IMR-90 (cell line): ENCODE measurements at regions not wholly inside any gene's neighbourhood (a gene's known extent, or its start where the extent isn't known, plus 50 kb on each side); places are given as distances from the start of the nearest gene placed in this dataset.
"Not testable (repeated sequence)": the region's sequence is repeated elsewhere in the genome, so short reads cannot be mapped to it uniquely, and the experiment has no call there.

Experiments used
- ATAC-seq: fragments of 200-7000 bp; cut with Tn5 transposase; 2 replicates; pipeline ENCODE4 v1.9.1; 2020; ENCODE audit warnings: low read depth, mild to moderate bottlenecking, moderate library complexity
- BruUV-seq: library from RNA; stranded (reverse); fragments of 400-500 nt; replicated peaks from 2 replicates; lab custom pipeline; 2021; lab: Mats Ljungman, UMichigan
- CTCF ChIA-PET: fragments of 300-600 bp; formaldehyde crosslinking; extraction: SDS; loops from one replicate; lab custom pipeline; 2021; ENCODE audit warnings: antibody characterized with exemption; lab: Yijun Ruan, JAX
- POLR2A ChIA-PET: fragments of 300-600 bp; sonication (Branson Sonifier 250); formaldehyde crosslinking; loops from one replicate; lab custom pipeline; 2022; ENCODE audit warnings: antibody characterized with exemption; ENCODE audit not compliant: unreplicated experiment; lab: Charles Lee
- DNase-seq: peaks from one replicate; pipeline ENCODE4 v3.0.0; 2013
- H2AFZ ChIP-seq: replicated peaks from 2 replicates; pipeline ENCODE3; 2013; ENCODE audit warnings: low read length, mild to moderate bottlenecking; ENCODE audit not compliant: poor library complexity
- H2AK5ac ChIP-seq: 2 replicates; pipeline ENCODE4 v1.6.1; 2013; ENCODE audit warnings: low read depth, low read length, inconsistent platforms
- H2AK9ac ChIP-seq: replicated peaks from 2 replicates; pipeline ENCODE3; 2013; ENCODE audit warnings: mild to moderate bottlenecking, low read depth, low read length, moderate library complexity; ENCODE audit not compliant: poor library complexity
- H2BK120ac ChIP-seq: 2 replicates; pipeline ENCODE4 v1.6.1; 2013; ENCODE audit warnings: low read depth, low read length, inconsistent platforms
- H2BK15ac ChIP-seq: 3 replicates; pipeline ENCODE4 v1.6.1; 2013; ENCODE audit warnings: low read depth, low read length, inconsistent platforms
- H2BK20ac ChIP-seq: 2 replicates; pipeline ENCODE4 v1.6.1; 2013; ENCODE audit warnings: low read depth, mild to moderate bottlenecking, inconsistent platforms, low read length, moderate library complexity
- H2BK5ac ChIP-seq: 2 replicates; pipeline ENCODE4 v1.6.1; 2013; ENCODE audit warnings: mild to moderate bottlenecking, low read depth, low read length, inconsistent platforms; ENCODE audit not compliant: poor library complexity, severe bottlenecking
- H3K14ac ChIP-seq: replicated peaks from 2 replicates; pipeline ENCODE4 v1.6.1; 2013; ENCODE audit warnings: low read depth, low read length, inconsistent platforms
- H3K18ac ChIP-seq: 2 replicates; pipeline ENCODE4 v1.6.1; 2013; ENCODE audit warnings: low read depth, low read length, control low read depth
- H3K23ac ChIP-seq: 2 replicates; pipeline ENCODE4 v1.6.1; 2013; ENCODE audit warnings: low read depth, low read length, inconsistent platforms
- H3K27ac ChIP-seq: 2 replicates; pipeline ENCODE4 v1.5.1; 2013; ENCODE audit warnings: mild to moderate bottlenecking, control low read depth, low read length; ENCODE audit not compliant: insufficient read depth
- H3K27me3 ChIP-seq: 2 replicates; pipeline ENCODE4 v1.6.1; 2013; ENCODE audit warnings: low read length; ENCODE audit not compliant: control insufficient read depth, insufficient read depth
- H3K36me3 ChIP-seq: 2 replicates; pipeline ENCODE4 v1.6.1; 2013; ENCODE audit warnings: low read length, mixed read lengths; ENCODE audit not compliant: control insufficient read depth, insufficient read depth
- H3K4ac ChIP-seq: 2 replicates; pipeline ENCODE4 v1.6.1; 2013; ENCODE audit warnings: low read depth, low read length, inconsistent platforms
- H3K4me1 ChIP-seq: 2 replicates; pipeline ENCODE4 v1.6.1; 2013; ENCODE audit warnings: low read length, mixed read lengths; ENCODE audit not compliant: control insufficient read depth, insufficient read depth
- H3K4me2 ChIP-seq: 2 replicates; pipeline ENCODE4 v1.6.1; 2013; ENCODE audit warnings: low read depth, mild to moderate bottlenecking, control low read depth, low read length, moderate library complexity
- H3K4me3 ChIP-seq: 2 replicates; pipeline ENCODE4 v1.5.1; 2013; ENCODE audit warnings: low read depth, mild to moderate bottlenecking, control low read depth, low read length, moderate library complexity; ENCODE audit not compliant: insufficient read depth
- H3K56ac ChIP-seq: 2 replicates; pipeline ENCODE4 v1.6.1; 2013; ENCODE audit warnings: low read length, inconsistent platforms; ENCODE audit not compliant: insufficient read depth; ENCODE audit errors: extremely low read depth
- H3K79me1 ChIP-seq, 2 experiments: 2 replicates each; pipeline ENCODE4 v1.6.1; 2013; ENCODE audit warnings: low read length in 2 of 2, inconsistent platforms in 1 of 2, low read depth in 1 of 2
- H3K9ac ChIP-seq: 2 replicates; pipeline ENCODE4 v1.6.1; 2013; ENCODE audit warnings: low read depth, low read length, control low read depth
- H3K9me1 ChIP-seq: 2 replicates; pipeline ENCODE4 v1.6.1; 2013; ENCODE audit warnings: low read length, inconsistent platforms; ENCODE audit not compliant: insufficient read depth
- H3K9me3 ChIP-seq: 2 replicates; pipeline ENCODE4 v1.6.1; 2013; ENCODE audit warnings: low read length; ENCODE audit not compliant: control insufficient read depth, insufficient read depth
- H4K20me1 ChIP-seq: 2 replicates; pipeline ENCODE4 v1.6.1; 2013; ENCODE audit warnings: low read length, inconsistent platforms; ENCODE audit not compliant: insufficient read depth
- H4K5ac ChIP-seq: 2 replicates; pipeline ENCODE4 v1.6.1; 2013; ENCODE audit warnings: mild to moderate bottlenecking, low read depth, low read length, control low read depth
- H4K8ac ChIP-seq, 2 experiments: 2 replicates each; pipeline ENCODE4 v1.6.1; 2013; ENCODE audit warnings: low read depth in 2 of 2, low read length in 2 of 2, control low read depth in 1 of 2, inconsistent platforms in 1 of 2
- H4K91ac ChIP-seq: 2 replicates; pipeline ENCODE4 v1.6.1; 2013; ENCODE audit warnings: low read depth, low read length, inconsistent platforms; ENCODE audit not compliant: insufficient read depth
- CHD1 ChIP-seq: IDR thresholded peaks from 2 replicates; pipeline ENCODE4 v1.6.1; 2012; ENCODE audit warnings: low read depth, low read length, improper control_type of control experiment
- MAFK ChIP-seq: IDR thresholded peaks from 2 replicates; pipeline ENCODE4 v1.6.1; 2012; ENCODE audit warnings: low read depth, low read length, improper control_type of control experiment
- NFE2L2 ChIP-seq: fragments of 150-350 bp; IDR thresholded peaks from 2 replicates; pipeline ENCODE4 v1.6.1; 2016; ENCODE audit warnings: low read depth, mild to moderate bottlenecking, low read length
- POLR2A ChIP-seq: IDR thresholded peaks from 2 replicates; pipeline ENCODE4 v1.6.1; 2012; ENCODE audit warnings: mild to moderate bottlenecking, low read depth, low read length
- RFX5 ChIP-seq: IDR thresholded peaks from 2 replicates; pipeline ENCODE4 v1.8.0; 2012; ENCODE audit warnings: low read depth, mild to moderate bottlenecking, low read length, moderate library complexity
- SMC3 ChIP-seq: fragments of 150-350 bp; IDR thresholded peaks from 2 replicates; pipeline ENCODE4 v1.6.1; 2016; ENCODE audit warnings: low read depth, mild to moderate bottlenecking, antibody characterized with exemption, low read length, moderate library complexity
- WGBS, 2 experiments: methylation state at CpG; one replicate each; pipeline versions ENCODE4 v1.1.5 to v1.1.7; 2013; ENCODE audit warnings: missing lambda C conversion rate in 2 of 2; ENCODE audit not compliant: insufficient read length in 1 of 2; ENCODE audit errors: extremely low coverage in 2 of 2; 5-methylcytosine and 5-hydroxymethylcytosine counted together
- dilution Hi-C: fragments of 300-500 bp; cut with HindIII; formaldehyde crosslinking; loops from one replicate; pipeline ENCODE4 v1.14.3; 2018; ENCODE audit warnings: low sequenced_read_pairs; ENCODE audit not compliant: unreplicated experiment
- in situ Hi-C: fragments of 300-500 bp; cut with MboI; formaldehyde crosslinking; loops from 3 replicates; pipeline ENCODE4 v1.14.3; 2019; ENCODE audit warnings: low sequenced_read_pairs, inconsistent platforms, mixed read lengths
- intact Hi-C: fragments of 100-400 bp; cut with micrococcal nuclease; formaldehyde crosslinking; loops from 2 replicates; pipeline ENCODE4 v1.10.0; 2022
- TF ChIP-seq, protein P1 (sequence below): conservative IDR thresholded peaks from 2 replicates; pipeline ENCODE4 v1.5.1; 2012; ENCODE audit warnings: mild to moderate bottlenecking, low read depth, low read length, improper control_type of control experiment
- TF ChIP-seq, protein P2 (sequence below): fragments of 150-350 bp; IDR thresholded peaks from 2 replicates; pipeline ENCODE4 v1.6.1; 2017; ENCODE audit warnings: mild to moderate bottlenecking, antibody characterized with exemption, low read length, low read depth

DNA sequence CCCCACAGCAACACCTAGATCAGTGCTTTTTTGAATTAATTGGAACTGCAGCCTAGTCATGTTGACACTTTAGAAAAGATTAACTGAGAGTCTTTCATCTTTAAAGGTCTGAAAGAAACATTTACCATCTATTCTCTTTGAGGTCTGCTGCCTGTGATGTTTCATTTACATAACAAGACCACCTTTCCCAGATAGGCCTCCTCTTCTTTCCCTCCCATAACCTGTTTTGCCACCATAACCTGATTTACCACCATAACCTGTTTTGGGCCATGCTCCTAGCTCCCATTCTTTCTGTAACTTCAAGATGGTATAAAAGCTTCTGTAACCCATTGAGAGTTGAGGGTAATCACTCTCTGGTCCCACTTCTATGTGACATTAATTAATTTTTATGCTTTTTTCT, 320.8 kb downstream of the PCDH20 start:
- Histone ChIP-seq H2BK5ac (no peak overlapping the region), H2BK120ac (no peak overlapping the region), H4K5ac (no peak overlapping the region), H3K4me3 (no peak overlapping the region), H2BK20ac (no peak overlapping the region), H2BK15ac (no peak overlapping the region), H3K27me3 (no peaks in the 10 kb centered on the region), H3K14ac (no peak overlapping the region), H2AFZ (no peak overlapping the region), H2AK5ac (no peak overlapping the region), H3K4me1 (no peaks in the 10 kb centered on the region), H3K9me3 (no peaks in the 10 kb centered on the region), H2AK9ac (no peak overlapping the region), H3K79me1 (no peaks in the 10 kb centered on the region), H3K23ac (no peak overlapping the region), H3K9me1 (no peaks in the 10 kb centered on the region), H3K36me3 (no peaks in the 10 kb centered on the region), H3K4ac (no peak overlapping the region), H3K27ac (no peak overlapping the region), H4K20me1 (no peaks in the 10 kb centered on the region), H4K8ac (no peak overlapping the region), H3K56ac (no peak overlapping the region), H3K18ac (no peak overlapping the region), H4K91ac (no peak overlapping the region), H3K9ac (no peak overlapping the region), H3K4me2 (no peak overlapping the region)
- no peak for ATAC-seq
- dilution Hi-C loops, result no loop called here
- TF ChIP-seq RFX5 (no peak), POLR2A (no peak), NFE2L2 (no peak), MAFK (no peak), CHD1 (no peak), SMC3 (no peak)
- TF ChIP-seq, protein P1, sequence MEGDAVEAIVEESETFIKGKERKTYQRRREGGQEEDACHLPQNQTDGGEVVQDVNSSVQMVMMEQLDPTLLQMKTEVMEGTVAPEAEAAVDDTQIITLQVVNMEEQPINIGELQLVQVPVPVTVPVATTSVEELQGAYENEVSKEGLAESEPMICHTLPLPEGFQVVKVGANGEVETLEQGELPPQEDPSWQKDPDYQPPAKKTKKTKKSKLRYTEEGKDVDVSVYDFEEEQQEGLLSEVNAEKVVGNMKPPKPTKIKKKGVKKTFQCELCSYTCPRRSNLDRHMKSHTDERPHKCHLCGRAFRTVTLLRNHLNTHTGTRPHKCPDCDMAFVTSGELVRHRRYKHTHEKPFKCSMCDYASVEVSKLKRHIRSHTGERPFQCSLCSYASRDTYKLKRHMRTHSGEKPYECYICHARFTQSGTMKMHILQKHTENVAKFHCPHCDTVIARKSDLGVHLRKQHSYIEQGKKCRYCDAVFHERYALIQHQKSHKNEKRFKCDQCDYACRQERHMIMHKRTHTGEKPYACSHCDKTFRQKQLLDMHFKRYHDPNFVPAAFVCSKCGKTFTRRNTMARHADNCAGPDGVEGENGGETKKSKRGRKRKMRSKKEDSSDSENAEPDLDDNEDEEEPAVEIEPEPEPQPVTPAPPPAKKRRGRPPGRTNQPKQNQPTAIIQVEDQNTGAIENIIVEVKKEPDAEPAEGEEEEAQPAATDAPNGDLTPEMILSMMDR, result no peak
- TF ChIP-seq, protein P2, sequence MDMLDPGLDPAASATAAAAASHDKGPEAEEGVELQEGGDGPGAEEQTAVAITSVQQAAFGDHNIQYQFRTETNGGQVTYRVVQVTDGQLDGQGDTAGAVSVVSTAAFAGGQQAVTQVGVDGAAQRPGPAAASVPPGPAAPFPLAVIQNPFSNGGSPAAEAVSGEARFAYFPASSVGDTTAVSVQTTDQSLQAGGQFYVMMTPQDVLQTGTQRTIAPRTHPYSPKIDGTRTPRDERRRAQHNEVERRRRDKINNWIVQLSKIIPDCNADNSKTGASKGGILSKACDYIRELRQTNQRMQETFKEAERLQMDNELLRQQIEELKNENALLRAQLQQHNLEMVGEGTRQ, result no peak
- in situ Hi-C loops, result no loop called here
- POLR2A ChIA-PET, result no interaction called here
- CTCF ChIA-PET, result no interaction called here
- no TSS peak for BruUV-seq
- DNase-seq, result no peak
- intact Hi-C loops, result no loop called here

DNA sequence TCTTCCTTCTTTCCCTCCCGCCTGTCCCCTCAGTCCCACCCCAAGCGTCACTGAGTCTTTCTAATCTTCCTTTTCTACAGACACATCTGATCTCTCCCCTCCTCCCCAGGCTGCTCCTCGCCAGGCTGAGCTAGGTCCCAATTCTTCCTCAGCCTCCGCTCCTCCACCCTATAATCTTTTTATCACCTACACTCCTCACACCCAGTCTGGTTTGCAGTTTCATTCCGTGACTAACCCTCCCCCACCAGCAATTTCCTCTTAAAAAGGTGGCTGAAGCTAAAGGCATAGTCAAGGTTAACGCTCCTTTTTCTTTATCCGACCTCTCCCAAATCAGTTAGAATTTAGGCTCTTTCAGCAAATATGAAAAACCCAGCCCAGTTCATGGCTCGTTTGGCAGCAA, 325.8 kb downstream of the PCDH20 start:
- H3K4me1 ChIP-seq, H3K4me3 ChIP-seq, in situ Hi-C loops, DNase-seq, H2BK20ac ChIP-seq, H3K4ac ChIP-seq, H2BK5ac ChIP-seq, H3K27ac ChIP-seq, H2BK15ac ChIP-seq, H4K91ac ChIP-seq, H3K56ac ChIP-seq, dilution Hi-C loops, H3K9me3 ChIP-seq, H2BK120ac ChIP-seq, H3K9me1 ChIP-seq, H4K5ac ChIP-seq, POLR2A ChIA-PET, H3K36me3 ChIP-seq, H3K27me3 ChIP-seq, H4K20me1 ChIP-seq, H2AFZ ChIP-seq, BruUV-seq, H4K8ac ChIP-seq, intact Hi-C loops, ATAC-seq, H3K79me1 ChIP-seq, H3K4me2 ChIP-seq, H3K18ac ChIP-seq, H2AK5ac ChIP-seq, CTCF ChIA-PET, H3K9ac ChIP-seq, H3K23ac ChIP-seq, H2AK9ac ChIP-seq, H3K14ac ChIP-seq: not testable (repeated sequence)
- WGBS, 2 experiments, result 48% methylated on average over 3 of the region's 8 CpGs; no CpG with 5 or more reads in 1 of the 2 experiments
